Kidney epithelial cell (primary cell): ENCODE measurements at regions not wholly inside any gene's neighbourhood (a gene's known extent, or its start where the extent isn't known, plus 50 kb on each side); places are given as distances from the start of the nearest gene placed in this dataset.

Experiments
- DNase-seq: peaks from one replicate; pipeline ENCODE4 v3.0.0-alpha.2; 2010; ENCODE audit warnings: low read depth
- H3K27me3 ChIP-seq: 2 replicates; pipeline ENCODE4 v1.6.0; 2011; ENCODE audit warnings: low read length; ENCODE audit not compliant: control insufficient read depth, insufficient read depth
- H3K36me3 ChIP-seq: 2 replicates; pipeline ENCODE4 v1.5.1; 2011; ENCODE audit warnings: low read length; ENCODE audit not compliant: control insufficient read depth, insufficient read depth
- H3K4me3 ChIP-seq: 2 replicates; pipeline ENCODE4 v1.5.1; 2011; ENCODE audit warnings: low read depth, mild to moderate bottlenecking, control low read depth, low read length
- TF ChIP-seq, protein P1 (sequence below): IDR thresholded peaks from 2 replicates; pipeline ENCODE4 v1.5.1; 2011; ENCODE audit warnings: mild to moderate bottlenecking, moderate library complexity, low read length, control low read depth, inconsistent platforms; ENCODE audit not compliant: insufficient read depth, poor library complexity, severe bottlenecking

DNA sequence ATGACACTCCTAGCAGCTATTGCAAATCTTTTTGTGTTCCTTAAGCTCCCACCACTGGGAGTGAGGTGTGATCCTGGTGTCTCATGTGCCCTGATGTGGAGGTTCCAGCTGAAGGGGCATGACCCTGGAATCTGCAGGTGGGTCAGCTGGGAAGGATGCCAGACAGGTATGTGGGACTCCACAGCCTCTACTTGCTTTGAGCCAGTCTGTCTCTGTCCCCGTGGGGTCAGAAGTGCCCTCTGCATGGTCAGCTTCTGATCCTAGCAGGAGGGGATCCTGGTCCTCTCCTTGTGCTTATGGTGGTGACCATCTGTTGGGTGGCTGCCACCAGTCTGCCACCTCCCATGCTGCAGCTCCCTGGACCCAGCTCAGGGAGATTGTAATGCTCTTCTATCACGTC, 51.1 kb upstream of the COMTD1 start:
- no peak for DNase-seq
- no peaks in the 10 kb centered on the region for H3K36me3 ChIP-seq
- TF ChIP-seq, protein P1, sequence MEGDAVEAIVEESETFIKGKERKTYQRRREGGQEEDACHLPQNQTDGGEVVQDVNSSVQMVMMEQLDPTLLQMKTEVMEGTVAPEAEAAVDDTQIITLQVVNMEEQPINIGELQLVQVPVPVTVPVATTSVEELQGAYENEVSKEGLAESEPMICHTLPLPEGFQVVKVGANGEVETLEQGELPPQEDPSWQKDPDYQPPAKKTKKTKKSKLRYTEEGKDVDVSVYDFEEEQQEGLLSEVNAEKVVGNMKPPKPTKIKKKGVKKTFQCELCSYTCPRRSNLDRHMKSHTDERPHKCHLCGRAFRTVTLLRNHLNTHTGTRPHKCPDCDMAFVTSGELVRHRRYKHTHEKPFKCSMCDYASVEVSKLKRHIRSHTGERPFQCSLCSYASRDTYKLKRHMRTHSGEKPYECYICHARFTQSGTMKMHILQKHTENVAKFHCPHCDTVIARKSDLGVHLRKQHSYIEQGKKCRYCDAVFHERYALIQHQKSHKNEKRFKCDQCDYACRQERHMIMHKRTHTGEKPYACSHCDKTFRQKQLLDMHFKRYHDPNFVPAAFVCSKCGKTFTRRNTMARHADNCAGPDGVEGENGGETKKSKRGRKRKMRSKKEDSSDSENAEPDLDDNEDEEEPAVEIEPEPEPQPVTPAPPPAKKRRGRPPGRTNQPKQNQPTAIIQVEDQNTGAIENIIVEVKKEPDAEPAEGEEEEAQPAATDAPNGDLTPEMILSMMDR: no peak
- no peaks in the 10 kb centered on the region for H3K27me3 ChIP-seq
- H3K4me3 ChIP-seq: no peak overlapping the region
